SK-N-SH treated with all-trans-retinoic acid at 6 μM for 48 hours (cell line): ENCODE measurements at regions not wholly inside any gene's neighbourhood (a gene's known extent, or its start where the extent isn't known, plus 50 kb on each side); places are given as distances from the start of the nearest gene placed in this dataset.

Source experiments
- ATAC-seq: fragments of 200-7000 bp; cut with Tn5 transposase; 3 replicates; pipeline ENCODE4 v1.9.1; 2020; ENCODE audit warnings: mild to moderate bottlenecking, moderate library complexity
- ARNTL ChIP-seq: fragments of 450-650 bp; formaldehyde crosslinking; IDR thresholded peaks from 2 replicates; pipeline ENCODE4 v1.5.0; 2020; ENCODE audit warnings: low read depth, mild to moderate bottlenecking, moderate library complexity, borderline replicate concordance
- BACH2 ChIP-seq: fragments of 250-450 bp; sonication (Bioruptor Pico); IDR thresholded peaks from 2 replicates; pipeline ENCODE4 v1.9.0; 2021; ENCODE audit warnings: mild to moderate bottlenecking, borderline replicate concordance
- CSDC2 ChIP-seq: fragments of 250-450 bp; sonication (Bioruptor Pico); IDR thresholded peaks from 2 replicates; pipeline ENCODE4 v1.5.0; 2020; ENCODE audit warnings: mild to moderate bottlenecking, moderate library complexity
- GLIS3 ChIP-seq: fragments of 250-450 bp; sonication (Bioruptor Pico); IDR thresholded peaks from 2 replicates; pipeline ENCODE4 v1.5.0; 2020; ENCODE audit warnings: mild to moderate bottlenecking, moderate library complexity
- ISL1 ChIP-seq: fragments of 250-450 bp; sonication (Bioruptor Pico); IDR thresholded peaks from 2 replicates; pipeline ENCODE4 v2.1.2; 2022; ENCODE audit warnings: mild to moderate bottlenecking, moderate library complexity
- OSR1 ChIP-seq: fragments of 250-450 bp; sonication (Bioruptor Pico); IDR thresholded peaks from 2 replicates; pipeline ENCODE4 v1.8.0; 2022; ENCODE audit warnings: moderate library complexity, mild to moderate bottlenecking, inconsistent platforms
- PATZ1 ChIP-seq: fragments of 250-450 bp; sonication (Bioruptor Pico); IDR thresholded peaks from 2 replicates; pipeline ENCODE4 v1.8.0; 2020; ENCODE audit warnings: mild to moderate bottlenecking, moderate library complexity, borderline replicate concordance
- POU6F1 ChIP-seq: fragments of 250-450 bp; sonication (Bioruptor Pico); IDR thresholded peaks from 2 replicates; pipeline ENCODE4 v1.8.0; 2021; ENCODE audit warnings: low read depth, mild to moderate bottlenecking, moderate library complexity, borderline replicate concordance
- PPARA ChIP-seq: fragments of 250-450 bp; sonication (Bioruptor Pico); IDR thresholded peaks from 2 replicates; pipeline ENCODE4 v1.5.0; 2020; ENCODE audit warnings: mild to moderate bottlenecking, borderline replicate concordance
- RARB ChIP-seq: fragments of 250-450 bp; sonication (Bioruptor Pico); IDR thresholded peaks from 2 replicates; pipeline ENCODE4 v1.8.0; 2021; ENCODE audit warnings: mild to moderate bottlenecking, moderate library complexity
- SNAI2 ChIP-seq: fragments of 250-450 bp; sonication (Bioruptor Pico); IDR thresholded peaks from 2 replicates; pipeline ENCODE4 v1.5.0; 2020; ENCODE audit warnings: mild to moderate bottlenecking, moderate library complexity
- TCF4 ChIP-seq: fragments of 250-450 bp; sonication (Bioruptor Pico); IDR thresholded peaks from 2 replicates; pipeline ENCODE4 v1.8.0; 2021; ENCODE audit warnings: mild to moderate bottlenecking, moderate library complexity, borderline replicate concordance
- TOX ChIP-seq: fragments of 250-450 bp; sonication (Bioruptor Pico); IDR thresholded peaks from 2 replicates; pipeline ENCODE4 v1.8.0; 2021; ENCODE audit warnings: mild to moderate bottlenecking, moderate library complexity, borderline replicate concordance
- TSHZ2 ChIP-seq: fragments of 250-450 bp; sonication (Bioruptor Pico); IDR thresholded peaks from 2 replicates; pipeline ENCODE4 v1.5.0; 2020; ENCODE audit warnings: mild to moderate bottlenecking, moderate library complexity
- ZC3H10 ChIP-seq: fragments of 250-450 bp; sonication (Bioruptor Pico); IDR thresholded peaks from 2 replicates; pipeline ENCODE4 v1.5.1; 2021; ENCODE audit warnings: mild to moderate bottlenecking, moderate library complexity
- ZFP3 ChIP-seq: fragments of 250-450 bp; sonication (Bioruptor Pico); IDR thresholded peaks from 2 replicates; pipeline ENCODE4 v1.5.0; 2020; ENCODE audit warnings: mild to moderate bottlenecking, moderate library complexity
- ZFP30 ChIP-seq: fragments of 450-650 bp; formaldehyde crosslinking; IDR thresholded peaks from 2 replicates; pipeline ENCODE4 v1.5.0; 2022; ENCODE audit warnings: mild to moderate bottlenecking, moderate library complexity
- ZNF70 ChIP-seq: fragments of 450-650 bp; formaldehyde crosslinking; IDR thresholded peaks from 2 replicates; pipeline ENCODE4 v1.5.0; 2020; ENCODE audit warnings: mild to moderate bottlenecking, moderate library complexity

GRCh38 chr5:58348996-58349728 is 110.7 kb downstream of the PLK2 start:
- no peak for TF ChIP-seq ZFP3
- no peak for TF ChIP-seq POU6F1 (CRISPR knock-in tag)
- TF ChIP-seq OSR1 (CRISPR knock-in tag), result no peak
- TF ChIP-seq ZNF70 (CRISPR knock-in tag), result no peak
- TF ChIP-seq PATZ1, result no peak
- ATAC-seq, result no peak

- no peak for TF ChIP-seq GLIS3 (CRISPR knock-in tag)
- TF ChIP-seq TOX (CRISPR knock-in tag), result no peak
- no peak for TF ChIP-seq ISL1 (CRISPR knock-in tag)
- TF ChIP-seq RARB (CRISPR knock-in tag), result no peak
- no peak for TF ChIP-seq ZNF70 (CRISPR knock-in tag)
- TF ChIP-seq SNAI2 (CRISPR knock-in tag), result no peak
- no peak for TF ChIP-seq TCF4 (CRISPR knock-in tag)
- no peak for TF ChIP-seq OSR1 (CRISPR knock-in tag)
- no peak for TF ChIP-seq PPARA (CRISPR knock-in tag)
- TF ChIP-seq ARNTL, result no peak
- TF ChIP-seq ZFP3, result no peak
- TF ChIP-seq TSHZ2 (CRISPR knock-in tag), result no peak
- no peak for TF ChIP-seq PATZ1
- no peak for TF ChIP-seq CSDC2 (CRISPR knock-in tag)
- ATAC-seq, result no peak
Observed at GRCh38 chr5:58346041-58346440, 113.8 kb downstream of the PLK2 start.

- TF ChIP-seq BACH2 (CRISPR knock-in tag) (no peak), ZNF70 (CRISPR knock-in tag) (no peak), SNAI2 (CRISPR knock-in tag) (no peak), POU6F1 (CRISPR knock-in tag) (no peak), ZFP30 (no peak), CSDC2 (CRISPR knock-in tag) (no peak)
- ATAC-seq, result no peak
Observed at GRCh38 chr5:58341476-58341875, 118.4 kb downstream of the PLK2 start.

GRCh38 chr5:58335518-58335917 is 124.4 kb downstream of the PLK2 start:
- no peak for ATAC-seq
- TF ChIP-seq ZC3H10 (CRISPR knock-in tag) (no peak), RARB (CRISPR knock-in tag) (no peak)
